Muscle of leg (tissue), 3 donors: ENCODE measurements at regions not wholly inside any gene's neighbourhood (a gene's known extent, or its start where the extent isn't known, plus 50 kb on each side); places are given as distances from the start of the nearest gene placed in this dataset.

Source experiments
- DNase-seq: peaks from one replicate; pipeline ENCODE4 v3.0.0; 2013
- H3K27ac ChIP-seq: one replicate; pipeline ENCODE4 v1.5.1; 2013; ENCODE audit warnings: mild to moderate bottlenecking, low read length, control low read depth
- H3K27me3 ChIP-seq: one replicate; pipeline ENCODE4 v1.6.1; 2013; ENCODE audit warnings: low read length; ENCODE audit not compliant: control insufficient read depth, insufficient read depth
- H3K36me3 ChIP-seq: one replicate; pipeline ENCODE4 v1.6.1; 2013; ENCODE audit warnings: low read length; ENCODE audit not compliant: control insufficient read depth, insufficient read depth
- H3K4me1 ChIP-seq: one replicate; pipeline ENCODE4 v1.6.1; 2013; ENCODE audit warnings: low read length; ENCODE audit not compliant: control insufficient read depth, insufficient read depth
- H3K4me3 ChIP-seq: one replicate; pipeline ENCODE4 v1.5.1; 2013; ENCODE audit warnings: low read length, control low read depth
- H3K9me3 ChIP-seq: replicated peaks from 2 replicates; pipeline ENCODE4 v1.6.1; 2013; ENCODE audit warnings: low read depth, low read length; ENCODE audit not compliant: control insufficient read depth
- WGBS: methylation state at CpG from one replicate; pipeline ENCODE4 v1.1.5; 2013; ENCODE audit warnings: missing lambda C conversion rate; ENCODE audit not compliant: insufficient coverage; 5-methylcytosine and 5-hydroxymethylcytosine counted together

GRCh38 chr4:152044331-152045036 is 283.7 kb upstream of the GATB start:
- Histone ChIP-seq H3K27ac (no peak overlapping the region), H3K36me3 (no peaks in the 10 kb centered on the region), H3K9me3 (no peaks in the 10 kb centered on the region), H3K27me3 (peaks cover 11% of the 10 kb centered on the region), H3K4me1 (peaks cover 11% of the 10 kb centered on the region), H3K4me3 (no peak overlapping the region)
- 83% methylated on average over 5 of the region's 9 CpGs for WGBS
- DNase-seq = no peak

DNA sequence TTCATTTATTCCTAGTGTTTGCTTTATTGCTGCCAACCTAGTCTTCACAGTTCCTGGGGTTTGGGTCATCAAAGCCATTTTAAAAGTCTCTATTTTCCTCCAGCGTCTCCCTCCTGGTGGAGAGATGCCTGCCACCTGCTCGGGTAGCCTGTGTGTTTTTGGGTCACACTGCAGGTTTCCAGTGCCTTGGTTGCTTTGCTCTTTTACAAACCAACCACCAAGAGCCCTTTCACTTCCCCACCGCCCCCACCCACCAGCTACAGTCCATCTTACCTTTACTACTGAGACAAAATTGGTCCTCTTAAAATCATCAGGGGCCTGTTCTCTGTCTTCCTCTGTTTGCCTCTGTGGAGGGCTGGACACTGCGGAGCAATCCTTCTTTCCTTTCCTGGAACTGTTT is 280.5 kb upstream of the GATB start:
- Histone ChIP-seq H3K36me3 (no peaks in the 10 kb centered on the region), H3K9me3 (no peaks in the 10 kb centered on the region), H3K4me1 (peaks cover 10% of the 10 kb centered on the region), H3K4me3 (no peak overlapping the region), H3K27ac (no peak overlapping the region), H3K27me3 (peaks cover 11% of the 10 kb centered on the region)
- DNase-seq = no peak
- WGBS = 81% methylated on average over 4 of the region's 4 CpGs

DNA sequence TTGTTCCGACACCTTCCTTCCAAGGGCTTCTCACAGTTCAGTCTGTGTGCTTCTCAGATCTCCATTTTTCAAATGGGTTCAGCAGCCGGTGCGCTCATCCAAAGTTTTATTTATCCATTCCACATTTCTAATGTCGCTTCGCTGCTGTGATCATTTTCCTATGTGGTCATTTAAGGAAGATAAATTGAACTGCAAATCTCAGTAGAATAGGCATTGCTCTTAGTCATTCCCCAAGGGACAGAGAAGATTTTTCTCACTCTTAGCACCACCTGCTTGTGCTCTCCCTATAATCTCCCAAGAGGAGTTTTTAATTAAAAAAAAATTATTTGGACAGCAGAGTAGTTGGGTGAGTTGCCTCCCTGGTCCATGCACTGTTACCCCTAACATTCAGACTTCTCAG is 278.9 kb upstream of the GATB start:
- no peaks in the 10 kb centered on the region for H3K4me1 ChIP-seq
- H3K27ac ChIP-seq = no peak overlapping the region
- WGBS = 100% methylated on average over 1 of the region's 5 CpGs
- DNase-seq = no peak
- no peak overlapping the region for H3K4me3 ChIP-seq
- H3K27me3 ChIP-seq = peaks cover 2% of the 10 kb centered on the region
- H3K36me3 ChIP-seq = no peaks in the 10 kb centered on the region
- no peaks in the 10 kb centered on the region for H3K9me3 ChIP-seq

- DNase-seq = no peak
- Histone ChIP-seq H3K36me3 (no peaks in the 10 kb centered on the region), H3K4me3 (no peak overlapping the region), H3K4me1 (no peaks in the 10 kb centered on the region), H3K27me3 (peaks cover 2% of the 10 kb centered on the region), H3K9me3 (no peaks in the 10 kb centered on the region), H3K27ac (no peak overlapping the region)
- 85% methylated on average over 11 of the region's 11 CpGs for WGBS
Observed at GRCh38 chr4:152039023-152039481, 278.2 kb upstream of the GATB start.

DNA sequence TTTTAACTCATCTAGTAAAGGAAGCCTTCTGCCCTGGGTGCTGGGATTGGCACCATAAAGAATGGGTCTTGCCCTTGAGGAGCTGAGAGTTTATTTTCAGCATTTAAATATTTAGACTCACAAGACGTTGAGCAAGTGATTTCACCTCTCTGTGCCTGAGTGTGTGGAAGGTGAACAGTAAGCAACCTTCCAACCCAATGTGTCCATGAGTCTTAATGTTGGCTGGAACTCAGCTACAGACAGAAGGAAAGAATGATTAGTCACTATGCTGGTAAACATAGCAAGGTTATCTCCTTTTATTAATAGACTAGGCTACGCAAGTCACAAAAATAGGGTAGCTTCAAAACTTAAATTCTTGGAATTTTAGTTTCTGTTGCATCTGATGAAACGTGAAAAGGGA is 277.4 kb upstream of the GATB start:
- Histone ChIP-seq H3K9me3 (no peaks in the 10 kb centered on the region), H3K27me3 (no peaks in the 10 kb centered on the region), H3K36me3 (no peaks in the 10 kb centered on the region), H3K4me1 (no peaks in the 10 kb centered on the region), H3K27ac (no peak overlapping the region), H3K4me3 (no peak overlapping the region)
- no CpG with 5 or more reads among the region's 3 CpGs for WGBS
- no peak for DNase-seq

DNA sequence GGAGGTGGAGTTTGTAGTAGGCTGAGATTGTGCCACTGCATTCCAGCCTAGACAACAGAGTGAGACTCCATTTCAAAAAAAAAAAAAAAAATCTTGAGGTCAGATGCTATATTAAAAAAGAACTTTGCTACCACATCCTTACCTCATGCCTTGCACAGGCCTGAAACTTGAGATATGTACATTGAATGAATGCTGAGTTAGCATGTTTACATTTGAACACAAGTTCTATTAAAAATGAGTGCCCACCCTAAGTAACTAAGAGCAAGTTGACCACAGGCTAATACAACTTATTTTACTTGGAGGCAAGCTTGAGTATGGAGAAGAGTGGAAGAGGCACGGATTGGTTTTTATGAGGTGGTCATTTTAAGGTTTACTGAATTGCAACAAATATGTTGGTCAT is 276.6 kb upstream of the GATB start:
- Histone ChIP-seq H3K27me3 (no peaks in the 10 kb centered on the region), H3K9me3 (no peaks in the 10 kb centered on the region), H3K4me3 (no peak overlapping the region), H3K36me3 (no peaks in the 10 kb centered on the region), H3K27ac (no peak overlapping the region), H3K4me1 (no peaks in the 10 kb centered on the region)
- 100% methylated on average over 1 of the region's 1 CpG for WGBS
- no peak for DNase-seq

- no peak overlapping the region for H3K27ac ChIP-seq
- no peaks in the 10 kb centered on the region for H3K9me3 ChIP-seq
- H3K36me3 ChIP-seq = no peaks in the 10 kb centered on the region
- no peaks in the 10 kb centered on the region for H3K4me1 ChIP-seq
- no peak overlapping the region for H3K4me3 ChIP-seq
- H3K27me3 ChIP-seq = no peaks in the 10 kb centered on the region
- DNase-seq = no peak
- WGBS = 86% methylated on average over 6 of the region's 6 CpGs
Observed at GRCh38 chr4:152033621-152034020, 272.8 kb upstream of the GATB start.

GRCh38 chr4:152032722-152033131 is 271.9 kb upstream of the GATB start:
- H3K27me3 ChIP-seq = no peaks in the 10 kb centered on the region
- H3K4me1 ChIP-seq = no peaks in the 10 kb centered on the region
- no peak overlapping the region for H3K4me3 ChIP-seq
- no peaks in the 10 kb centered on the region for H3K36me3 ChIP-seq
- 100% methylated on average over 1 of the region's 1 CpG for WGBS
- DNase-seq = no peak
- H3K27ac ChIP-seq = no peak overlapping the region
- H3K9me3 ChIP-seq = no peaks in the 10 kb centered on the region

- H3K27ac ChIP-seq = no peak overlapping the region
- DNase-seq = no peak
- 93% methylated on average over 6 of the region's 6 CpGs for WGBS
- no peaks in the 10 kb centered on the region for H3K4me1 ChIP-seq
- H3K36me3 ChIP-seq = no peaks in the 10 kb centered on the region
- no peaks in the 10 kb centered on the region for H3K9me3 ChIP-seq
- H3K4me3 ChIP-seq = no peak overlapping the region
- no peaks in the 10 kb centered on the region for H3K27me3 ChIP-seq
Observed at GRCh38 chr4:152029631-152030030, 268.8 kb upstream of the GATB start.

DNA sequence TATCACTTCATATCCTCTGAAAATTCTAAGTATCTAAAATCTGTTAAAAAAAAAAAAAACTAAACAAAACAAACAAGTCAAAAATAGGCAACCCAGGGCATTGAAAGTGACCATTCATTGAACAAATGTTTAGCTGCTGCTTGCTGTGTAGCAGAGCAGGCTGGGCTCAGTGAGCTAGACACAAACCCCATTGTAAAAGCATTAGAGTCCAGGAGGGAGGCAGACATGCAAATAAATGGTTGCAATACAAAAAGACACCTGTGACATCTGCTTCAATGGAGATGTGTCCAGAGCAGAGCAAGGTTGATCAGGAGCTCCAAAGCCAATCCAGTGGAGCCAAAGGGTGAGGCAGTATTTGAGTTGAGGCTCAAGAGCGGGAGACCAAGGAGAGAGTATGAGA is 267.3 kb upstream of the GATB start:
- WGBS = 92% methylated on average over 1 of the region's 1 CpG
- Histone ChIP-seq H3K27ac (no peak overlapping the region), H3K36me3 (no peaks in the 10 kb centered on the region), H3K4me1 (no peaks in the 10 kb centered on the region), H3K4me3 (no peak overlapping the region), H3K27me3 (no peaks in the 10 kb centered on the region), H3K9me3 (no peaks in the 10 kb centered on the region)
- no peak for DNase-seq

DNA sequence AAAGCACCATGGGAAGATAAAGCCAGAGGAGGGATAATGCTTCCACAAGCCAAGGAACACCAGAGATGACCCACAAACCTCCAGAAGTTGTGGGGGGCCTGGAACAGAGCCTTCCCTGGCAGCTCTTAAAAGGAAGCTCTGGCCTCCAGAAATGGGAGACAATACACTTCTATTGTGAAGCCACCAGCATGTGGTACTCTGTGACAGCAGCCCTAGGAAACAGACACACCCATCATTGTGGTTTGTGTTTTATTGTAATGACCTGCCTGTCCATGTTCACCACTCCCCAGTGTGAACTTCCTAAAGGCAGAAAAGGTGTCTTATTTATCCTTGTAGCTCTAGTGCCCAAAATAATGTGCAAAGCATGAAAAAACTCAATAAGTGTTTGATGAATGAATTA is 264.1 kb upstream of the GATB start:
- Histone ChIP-seq H3K4me1 (no peaks in the 10 kb centered on the region), H3K9me3 (no peaks in the 10 kb centered on the region), H3K36me3 (no peaks in the 10 kb centered on the region), H3K27me3 (no peaks in the 10 kb centered on the region), H3K27ac (no peak overlapping the region), H3K4me3 (no peak overlapping the region)
- no peak for DNase-seq
